Fibroblast of peridontal ligament (primary cell): ENCODE measurements at regions not wholly inside any gene's neighbourhood (a gene's known extent, or its start where the extent isn't known, plus 50 kb on each side); places are given as distances from the start of the nearest gene placed in this dataset.

ENCODE experiments used
- DNase-seq: peaks from one replicate; pipeline ENCODE4 v3.0.0-alpha.2; 2010; ENCODE audit errors: extremely low read depth

DNA sequence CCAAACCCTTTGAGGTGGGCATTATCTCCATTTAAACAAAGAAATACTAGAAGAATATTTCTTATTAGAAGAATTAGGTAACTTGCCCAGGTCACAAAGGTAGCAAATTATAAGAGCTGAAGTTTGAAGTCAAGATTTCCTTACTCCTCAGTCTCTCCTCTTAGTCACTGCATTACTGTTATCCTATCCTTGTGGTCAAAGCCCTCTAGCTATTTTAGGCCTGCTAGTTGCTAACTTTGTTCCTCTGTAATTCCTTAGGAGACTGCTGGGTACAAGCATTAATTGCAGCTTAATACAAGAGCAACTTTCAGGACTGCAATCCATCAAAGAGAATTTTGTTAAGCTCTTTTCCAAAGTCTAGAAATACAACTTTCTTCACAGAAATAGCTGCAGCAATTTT is 528.2 kb downstream of the ZIC1 start:
- DNase-seq: no peak

DNA sequence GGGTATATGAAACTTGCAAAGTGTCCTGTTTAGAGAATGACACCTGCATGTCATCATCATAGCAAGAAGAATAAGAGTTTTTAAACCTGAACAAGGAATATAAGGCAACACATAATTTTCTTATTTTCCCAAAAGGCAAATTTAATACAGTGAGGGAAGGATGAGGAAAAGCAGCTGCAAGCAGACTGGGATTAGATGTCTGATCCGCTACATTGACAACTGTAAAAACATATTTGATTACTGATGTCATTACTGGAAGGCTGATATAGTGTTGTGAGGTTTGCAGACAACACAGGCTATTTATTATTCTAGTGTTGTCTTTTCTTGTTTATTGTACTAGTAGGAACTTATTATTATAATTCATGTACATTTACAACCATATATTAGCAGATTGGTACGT is 528.7 kb downstream of the ZIC1 start:
- DNase-seq: no peak

DNA sequence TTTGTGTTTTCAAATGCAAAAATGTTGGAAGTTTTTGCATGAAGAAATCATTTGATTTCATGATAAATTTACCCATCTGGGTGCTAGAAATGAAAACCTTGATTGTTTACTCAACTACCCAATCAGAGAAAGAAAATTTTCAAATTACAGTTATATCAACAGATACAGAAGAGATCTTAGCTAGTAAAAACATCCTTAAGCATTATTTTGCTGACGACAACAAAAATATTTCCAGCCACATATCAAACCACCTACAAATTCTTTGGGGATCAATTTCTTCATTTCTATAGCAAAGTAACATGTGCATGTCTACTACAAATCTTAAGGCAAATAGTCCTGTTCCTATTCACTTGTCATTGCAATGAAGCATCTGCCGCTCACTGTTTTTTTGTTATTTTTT is 530.3 kb downstream of the ZIC1 start:
- no peak for DNase-seq

DNA sequence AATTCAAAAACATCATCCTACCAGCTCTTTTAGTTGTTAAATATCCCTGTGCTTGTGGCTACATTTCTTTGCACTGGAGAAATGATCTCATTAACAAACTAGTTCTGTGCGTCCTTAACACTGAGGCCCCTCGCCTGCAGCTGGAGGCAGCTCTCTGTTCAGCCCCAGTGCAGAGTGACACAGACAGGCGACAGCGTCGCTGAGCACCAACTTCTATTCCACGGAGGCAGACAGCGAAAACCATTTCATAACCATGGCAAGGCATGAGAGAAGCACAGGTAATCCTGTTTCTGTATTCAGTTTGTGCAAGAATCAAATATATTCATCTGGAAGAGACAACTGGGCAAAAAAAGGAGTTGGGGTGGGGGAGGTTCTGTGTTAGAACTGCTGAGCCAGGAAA is 530.7 kb downstream of the ZIC1 start:
- DNase-seq: no peak

DNA sequence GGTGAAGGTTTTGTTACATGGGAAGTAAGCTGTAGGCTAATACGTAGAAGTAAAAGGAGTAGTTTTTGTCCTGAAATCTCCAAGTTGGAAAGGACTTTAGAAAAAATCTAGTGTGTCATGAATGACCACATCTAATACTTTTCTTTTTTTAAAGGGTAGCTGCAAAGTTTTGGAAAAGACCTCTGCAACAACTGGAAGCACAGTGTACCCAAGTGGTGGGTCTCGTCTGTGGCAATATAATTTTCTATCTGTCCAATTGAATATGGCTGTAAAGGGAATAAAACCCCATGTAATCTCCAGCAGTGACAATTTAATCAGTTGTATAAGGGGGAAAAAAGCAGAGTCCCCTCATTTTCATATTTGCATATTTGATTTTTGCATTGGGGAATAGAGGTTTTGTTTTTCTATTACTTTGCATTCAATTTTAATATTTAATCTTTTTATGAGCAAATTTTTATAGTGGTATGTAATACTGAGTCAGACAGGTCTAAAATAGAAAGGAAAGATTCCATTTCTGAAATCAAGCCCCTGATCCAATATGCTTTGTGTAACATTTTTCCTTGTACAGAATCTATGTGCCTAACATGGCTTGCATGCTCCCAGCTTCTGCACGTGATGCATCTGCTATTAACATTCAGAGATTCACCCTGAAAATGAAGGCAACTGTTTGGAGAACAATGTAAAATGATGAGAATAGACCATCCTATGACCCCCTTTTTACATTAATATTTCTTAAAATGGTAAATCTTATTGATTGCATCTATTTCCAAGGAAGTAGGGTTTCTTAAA is 531.4 kb downstream of the ZIC1 start:
- no peak for DNase-seq

DNA sequence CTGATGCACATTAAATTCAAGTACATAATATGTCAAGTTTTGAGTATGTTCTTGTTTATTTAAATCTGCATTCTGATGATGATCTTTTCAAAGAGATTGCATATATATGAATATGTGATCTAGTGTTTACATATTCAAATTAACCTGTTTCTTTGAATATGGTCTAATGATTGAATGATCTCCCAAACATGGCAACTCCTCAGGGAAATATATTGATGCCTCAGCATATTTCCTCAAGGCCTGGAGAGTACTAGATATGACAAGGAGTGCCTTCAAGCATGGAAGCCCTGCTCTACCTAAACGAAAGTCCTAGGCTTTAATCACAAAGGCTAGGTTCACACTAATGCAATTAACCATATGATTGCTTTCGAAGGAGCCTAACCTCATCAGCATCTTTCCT is 532.8 kb downstream of the ZIC1 start:
- DNase-seq: no peak

DNA sequence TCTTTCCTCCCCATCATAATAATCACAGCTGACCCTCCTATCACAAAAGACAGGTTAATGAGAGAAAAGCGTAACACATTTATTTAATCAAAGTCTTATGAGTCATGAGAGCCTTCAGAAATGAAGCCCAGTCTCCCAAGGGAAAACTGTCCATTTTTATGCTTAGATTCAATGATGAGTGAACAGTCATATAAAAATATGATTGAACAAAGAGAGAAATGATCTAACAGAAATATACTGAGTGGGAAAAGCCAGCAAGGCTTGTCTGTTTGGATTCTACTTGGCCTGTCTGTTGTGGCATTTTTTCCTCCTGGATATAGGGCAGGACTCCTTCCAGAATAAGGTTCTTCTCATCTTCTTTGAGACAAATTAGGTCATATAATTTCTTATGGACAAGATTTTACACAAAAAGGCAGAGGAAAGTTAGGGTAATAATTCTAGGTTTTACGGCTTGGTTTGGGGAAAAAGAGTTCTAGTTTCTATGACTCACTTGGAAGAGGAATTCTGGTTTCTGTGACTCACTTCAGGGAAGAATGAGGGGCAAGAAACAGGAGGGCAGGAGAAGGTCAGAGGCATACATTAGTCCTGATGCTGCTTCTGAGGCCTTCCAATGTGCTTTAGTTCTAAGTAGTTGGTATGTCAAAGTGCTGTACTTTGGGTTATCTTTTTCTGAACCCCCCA is 534.2 kb downstream of the ZIC1 start:
- DNase-seq: peak; percentile 92

DNA sequence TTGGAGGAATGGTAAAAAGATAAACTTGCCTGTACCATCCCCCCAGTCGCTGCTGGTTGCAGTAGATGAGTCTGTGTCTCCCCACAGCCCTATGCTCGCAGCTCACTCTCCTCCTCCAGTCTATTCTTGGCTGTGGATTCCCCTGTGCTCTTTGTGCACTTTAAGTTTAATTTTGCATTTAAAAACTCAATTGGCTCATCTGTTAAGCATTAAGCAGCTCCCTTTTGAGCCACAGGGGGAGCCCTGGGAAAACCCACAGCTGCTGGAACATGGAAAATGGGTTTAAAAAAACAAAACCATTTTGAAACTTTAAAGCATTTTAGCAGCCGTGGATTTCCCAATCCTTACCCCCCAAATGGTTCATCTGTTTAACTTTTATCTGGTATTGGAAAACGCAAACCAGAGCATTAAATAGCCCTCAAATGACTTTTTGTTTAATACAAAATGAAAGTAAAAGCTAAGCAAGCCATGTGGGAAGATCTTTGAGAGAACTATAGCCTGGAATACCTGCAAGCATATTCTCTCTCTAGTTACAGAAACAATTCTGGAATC is 536.9 kb downstream of the ZIC1 start:
- DNase-seq: peak; percentile 99

DNA sequence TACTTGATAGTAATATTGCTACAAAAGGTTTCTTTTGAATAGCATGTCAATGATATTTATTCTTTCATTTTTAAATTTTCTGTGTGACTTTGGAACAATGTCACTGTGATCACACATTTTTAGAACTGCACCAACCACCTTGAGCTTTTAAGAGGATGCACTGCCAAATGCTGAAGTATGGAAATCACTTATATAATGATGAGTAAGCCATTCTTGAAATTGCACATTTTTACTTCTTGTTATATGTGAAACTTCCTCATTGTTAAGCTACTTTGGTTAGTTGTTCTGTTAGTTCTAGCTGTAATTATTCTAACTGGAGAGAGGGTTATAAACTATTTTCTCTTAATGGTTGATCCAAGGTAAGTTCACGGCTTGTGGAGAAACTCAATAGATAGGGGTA is 547.5 kb downstream of the ZIC1 start:
- no peak for DNase-seq

DNA sequence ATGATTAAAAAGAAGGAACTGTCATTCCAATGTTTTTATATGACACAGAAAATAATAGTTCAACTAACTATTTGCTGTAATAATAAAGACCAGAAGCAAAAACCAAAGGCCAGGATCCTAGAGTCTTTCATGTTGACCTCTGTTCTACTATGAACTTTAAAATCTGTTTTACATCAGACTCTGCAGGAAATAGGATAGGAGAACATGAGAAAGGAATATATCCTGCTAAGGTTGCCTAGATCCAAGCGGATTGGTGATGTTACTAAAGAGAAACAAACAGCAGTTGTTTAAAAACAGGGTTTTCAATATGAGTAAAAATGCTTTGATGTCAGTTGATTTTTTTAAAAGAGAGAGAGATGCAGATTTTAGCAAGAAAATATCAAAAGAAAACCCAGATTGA is 549.6 kb downstream of the ZIC1 start:
- no peak for DNase-seq

DNA sequence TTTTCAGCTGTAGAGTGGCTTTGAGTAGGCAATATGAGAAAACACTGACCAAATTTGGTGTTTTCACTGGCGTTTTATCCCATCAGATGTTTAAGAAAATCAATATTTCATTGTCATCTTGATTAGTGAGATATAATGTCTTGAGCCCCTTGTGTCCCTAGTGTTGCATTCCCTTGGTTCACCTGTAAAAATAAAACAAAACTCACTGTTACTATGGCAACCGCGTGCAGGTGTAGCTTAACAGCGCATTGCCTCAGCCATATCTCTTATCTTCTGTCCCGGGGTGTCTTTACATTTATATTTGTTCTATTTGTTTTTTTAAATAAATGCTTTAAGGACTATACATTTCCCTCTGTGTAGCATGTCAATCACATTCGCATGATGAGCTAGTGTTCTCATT is 551.6 kb downstream of the ZIC1 start:
- no peak for DNase-seq

DNA sequence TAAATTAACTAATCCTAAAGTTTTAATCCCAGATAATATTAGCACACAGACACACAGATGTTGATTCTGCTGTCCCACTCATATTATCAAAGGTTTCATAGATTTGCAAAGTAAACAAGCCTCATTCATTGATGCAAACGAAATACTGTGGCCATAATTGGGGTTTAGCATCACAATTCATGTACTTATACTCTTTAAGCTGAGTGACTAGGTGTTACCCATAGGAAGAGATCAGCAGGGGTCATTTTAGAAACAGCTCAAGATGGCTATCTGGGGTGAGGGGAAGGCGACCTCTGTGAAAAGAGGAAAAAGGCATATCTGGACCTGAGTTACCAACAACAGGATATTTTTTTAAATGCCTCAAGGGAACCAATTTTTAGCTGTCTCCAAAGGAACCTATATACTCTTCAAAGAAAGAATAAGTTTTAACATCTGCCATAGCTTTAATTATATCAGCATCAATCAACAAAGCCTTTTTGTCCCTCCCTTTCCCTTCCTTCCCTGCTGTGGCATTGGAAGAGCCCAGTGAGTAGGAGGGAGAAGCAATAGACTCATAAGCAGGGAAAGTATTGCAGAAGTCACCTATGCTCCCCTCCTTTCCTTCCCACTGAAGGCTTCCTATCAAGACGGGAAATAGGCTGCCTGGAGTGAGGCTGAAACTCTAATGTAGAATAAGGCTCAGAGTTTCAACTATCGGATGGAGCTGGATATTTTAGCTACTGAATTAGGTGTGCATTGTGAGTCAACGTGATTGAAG is 553.4 kb downstream of the ZIC1 start:
- DNase-seq: no peak

DNA sequence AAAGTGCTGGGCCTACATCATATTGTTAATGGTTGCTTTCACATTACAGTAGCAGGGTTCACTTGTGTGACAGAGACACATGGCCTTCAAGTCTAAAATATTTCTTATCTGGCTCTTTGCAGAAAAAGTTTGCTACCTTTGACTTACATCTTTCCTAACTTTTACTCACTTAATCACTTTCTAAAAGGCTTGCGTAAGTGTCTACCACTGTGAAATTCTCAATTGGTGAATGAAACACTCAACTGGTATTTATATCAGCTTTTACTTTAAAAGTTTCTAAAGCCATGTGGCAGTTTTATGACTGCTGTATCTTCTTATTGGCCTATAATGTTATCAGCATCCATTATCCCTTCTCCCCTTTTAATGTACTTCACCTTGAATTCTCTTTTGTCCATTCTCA is 554.5 kb downstream of the ZIC1 start:
- peak; percentile 12 for DNase-seq

DNA sequence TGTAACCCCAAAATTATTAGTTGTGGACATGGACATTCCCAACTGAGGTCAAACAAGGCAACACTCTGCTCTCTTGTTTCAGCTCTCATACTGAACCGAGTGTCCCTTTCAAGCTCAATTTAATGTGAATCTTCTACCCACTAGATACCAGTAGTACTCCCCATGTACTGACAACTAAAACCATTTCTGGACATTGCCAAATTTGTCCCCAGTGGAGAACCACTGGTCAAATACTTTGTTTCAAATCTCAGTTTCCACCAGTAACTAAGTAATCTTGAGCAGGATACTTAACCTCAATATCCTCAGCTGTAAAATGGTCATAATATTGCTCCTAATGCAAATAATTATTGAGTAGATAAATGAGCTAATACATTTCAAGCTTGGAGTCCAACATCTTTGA is 566.0 kb downstream of the ZIC1 start:
- no peak for DNase-seq

DNA sequence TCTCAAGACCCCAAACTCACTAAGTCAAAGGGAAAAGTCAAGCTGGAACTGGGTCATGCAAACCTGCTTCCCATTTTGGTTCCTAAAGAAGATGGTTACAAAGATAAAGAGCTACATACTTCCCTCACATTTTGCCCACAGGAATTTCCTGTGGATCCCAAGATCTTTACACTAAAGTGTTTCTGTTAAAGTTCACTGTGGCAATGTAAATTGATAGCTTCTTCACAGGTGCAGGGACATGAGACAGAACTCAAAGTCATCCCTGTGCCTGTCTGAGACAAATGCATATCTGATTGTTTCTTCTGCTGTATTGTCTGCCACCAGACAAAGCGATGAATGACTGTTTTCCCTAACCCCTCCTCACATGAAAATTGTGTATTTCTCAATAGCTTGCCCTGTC is 567.8 kb downstream of the ZIC1 start:
- no peak for DNase-seq

DNA sequence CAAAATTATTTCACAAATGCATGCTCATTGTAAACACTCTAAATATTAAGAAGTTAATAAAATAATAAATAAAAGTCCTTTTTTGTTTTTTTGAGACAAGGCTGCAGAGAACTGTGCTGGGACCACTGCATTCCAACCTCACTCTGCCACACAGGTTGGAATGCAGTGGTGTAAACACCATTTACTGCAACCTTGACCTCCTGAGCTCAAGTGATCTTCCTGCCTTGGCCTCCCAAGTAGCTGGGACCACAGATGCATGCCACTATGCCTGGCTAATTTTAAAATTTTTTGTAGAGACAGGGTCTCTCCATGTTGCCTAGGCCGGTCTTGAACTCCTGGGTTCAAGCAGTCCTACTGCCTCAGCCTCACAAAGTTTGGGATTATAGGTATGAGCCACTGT is 578.4 kb downstream of the ZIC1 start:
- no peak for DNase-seq

DNA sequence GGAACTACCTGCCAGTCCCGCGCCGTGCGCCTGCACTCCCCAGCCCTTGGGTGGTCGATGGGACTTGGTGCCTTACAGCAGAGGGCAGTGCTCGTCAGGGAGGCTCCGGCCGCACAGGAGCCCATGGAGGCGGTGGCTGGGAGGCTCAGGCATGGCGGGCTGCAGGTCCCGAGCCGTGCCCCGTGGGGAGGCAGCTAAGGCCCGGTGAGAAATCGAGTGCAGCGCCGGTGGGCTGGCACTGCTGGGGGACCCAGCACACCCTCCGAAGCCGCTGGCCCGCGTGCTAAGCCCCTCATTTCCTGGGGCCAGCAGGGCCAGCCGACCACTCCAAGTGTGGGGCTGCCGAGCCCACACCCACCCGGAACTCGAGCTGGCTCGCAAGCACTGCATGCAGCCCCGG is 580.2 kb downstream of the ZIC1 start:
- no peak for DNase-seq

DNA sequence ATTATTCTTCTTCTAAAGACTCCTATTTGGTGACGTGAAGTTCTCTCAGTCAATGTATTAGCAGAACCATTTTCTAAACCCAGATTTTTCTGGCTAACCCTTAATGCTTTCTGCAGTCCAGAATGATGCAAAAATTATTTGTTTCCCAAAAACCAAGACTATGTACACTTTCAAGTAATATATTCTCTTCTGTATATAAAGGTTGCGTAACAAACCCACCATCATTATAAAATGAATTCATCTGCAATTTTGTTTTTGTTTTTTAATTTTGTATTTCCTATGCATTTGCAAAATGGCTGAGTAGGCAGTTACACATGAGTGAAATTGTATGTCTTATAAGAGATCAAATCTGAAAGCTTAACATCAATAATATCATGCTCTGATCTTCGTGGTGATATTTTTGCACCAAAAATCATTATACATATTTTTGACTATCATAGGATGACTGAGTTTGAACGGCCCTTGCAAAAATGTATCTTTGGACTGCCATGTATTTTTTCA is 593.6 kb downstream of the ZIC1 start:
- DNase-seq: no peak

DNA sequence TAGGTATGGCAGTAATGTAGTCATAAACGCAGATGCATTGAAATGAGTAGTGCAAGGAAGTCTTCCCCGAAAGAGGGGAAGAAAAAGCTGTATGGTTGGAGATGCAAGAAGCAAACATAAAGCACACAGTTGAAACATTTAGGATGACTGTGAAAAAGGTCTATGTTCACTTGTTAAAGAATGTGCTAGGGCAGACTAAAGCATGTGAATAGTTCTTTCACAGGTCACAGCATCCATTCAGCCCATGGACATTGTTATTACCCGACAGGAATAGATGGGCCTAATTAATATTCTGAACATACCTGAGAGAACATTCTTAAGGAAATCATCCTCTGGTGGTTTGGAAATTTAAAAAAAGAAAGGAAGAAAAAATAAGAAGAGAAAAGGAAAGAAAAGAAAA is 595.2 kb downstream of the ZIC1 start:
- DNase-seq: no peak

DNA sequence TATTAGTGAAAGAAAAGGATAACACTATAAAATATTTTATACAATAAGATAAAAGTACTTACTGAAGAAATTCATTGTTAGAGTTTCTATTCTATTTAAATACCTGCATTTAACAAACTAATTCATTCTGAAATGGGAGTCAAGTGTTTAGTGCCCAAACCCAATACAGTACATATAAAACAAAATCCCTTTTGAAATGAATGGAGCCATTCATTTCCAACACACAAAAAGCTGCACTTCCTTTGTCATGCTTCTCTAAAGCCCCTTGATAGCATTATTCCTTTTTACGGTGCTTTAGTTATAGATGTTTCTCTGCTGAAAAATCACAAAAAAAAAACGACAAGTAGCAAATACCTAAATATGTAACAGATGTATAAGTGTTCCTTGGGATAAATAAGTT is 596.3 kb downstream of the ZIC1 start:
- DNase-seq: no peak

DNA sequence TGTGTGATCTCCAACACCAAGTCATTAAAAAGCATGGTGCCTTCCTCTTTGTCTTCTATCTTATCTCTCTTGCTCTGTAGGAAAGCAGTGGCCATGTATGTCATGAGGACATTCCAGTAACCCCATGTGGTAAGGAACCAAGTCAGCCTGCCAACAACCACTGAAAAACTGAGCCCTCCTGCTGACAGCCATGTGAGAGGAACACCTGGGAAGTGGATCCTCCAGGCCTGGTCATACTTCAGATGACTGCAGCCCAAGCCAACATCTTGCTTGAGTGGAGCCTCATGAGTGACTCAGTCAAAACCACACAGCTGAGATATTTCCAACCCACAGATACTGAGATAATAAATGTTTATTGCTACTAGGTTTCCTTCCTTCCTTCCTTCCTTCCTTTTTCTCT is 597.3 kb downstream of the ZIC1 start:
- peak; percentile 53 for DNase-seq

DNA sequence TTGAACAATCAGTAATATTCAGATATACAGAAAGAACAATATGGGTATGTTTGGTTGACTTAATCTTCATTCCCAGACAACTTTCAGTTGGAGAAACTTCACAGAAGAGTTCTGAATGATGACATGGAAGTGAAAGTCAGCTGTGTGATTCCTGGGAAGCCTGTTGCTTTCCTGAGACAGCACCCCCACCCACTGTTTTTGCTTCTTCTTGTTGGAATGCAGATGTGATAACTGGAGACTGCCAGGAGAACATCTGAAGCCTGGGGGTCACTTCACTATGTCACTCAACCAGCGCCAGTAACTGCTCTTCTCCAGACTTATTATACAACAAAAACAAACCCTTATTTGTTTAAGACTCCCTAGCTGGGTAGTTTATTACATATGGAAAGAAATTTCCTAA is 599.4 kb downstream of the ZIC1 start:
- DNase-seq: no peak
